ENCODE measurements at regions not wholly inside any gene's neighbourhood (a gene's known extent, or its start where the extent isn't known, plus 50 kb on each side); places are given as distances from the start of the nearest gene placed in this dataset.

- TF ChIP-seq, protein P1, sequence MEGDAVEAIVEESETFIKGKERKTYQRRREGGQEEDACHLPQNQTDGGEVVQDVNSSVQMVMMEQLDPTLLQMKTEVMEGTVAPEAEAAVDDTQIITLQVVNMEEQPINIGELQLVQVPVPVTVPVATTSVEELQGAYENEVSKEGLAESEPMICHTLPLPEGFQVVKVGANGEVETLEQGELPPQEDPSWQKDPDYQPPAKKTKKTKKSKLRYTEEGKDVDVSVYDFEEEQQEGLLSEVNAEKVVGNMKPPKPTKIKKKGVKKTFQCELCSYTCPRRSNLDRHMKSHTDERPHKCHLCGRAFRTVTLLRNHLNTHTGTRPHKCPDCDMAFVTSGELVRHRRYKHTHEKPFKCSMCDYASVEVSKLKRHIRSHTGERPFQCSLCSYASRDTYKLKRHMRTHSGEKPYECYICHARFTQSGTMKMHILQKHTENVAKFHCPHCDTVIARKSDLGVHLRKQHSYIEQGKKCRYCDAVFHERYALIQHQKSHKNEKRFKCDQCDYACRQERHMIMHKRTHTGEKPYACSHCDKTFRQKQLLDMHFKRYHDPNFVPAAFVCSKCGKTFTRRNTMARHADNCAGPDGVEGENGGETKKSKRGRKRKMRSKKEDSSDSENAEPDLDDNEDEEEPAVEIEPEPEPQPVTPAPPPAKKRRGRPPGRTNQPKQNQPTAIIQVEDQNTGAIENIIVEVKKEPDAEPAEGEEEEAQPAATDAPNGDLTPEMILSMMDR (IDR thresholded peaks at IDR 0.05) = no peak
- no peak for TF ChIP-seq POLR2A (IDR thresholded peaks at IDR 0.05)
These were observed 171.2 kb downstream of the SEC16B start for GRCh38 chr1:177798614-177799013.
